DOHH2 (cell line): ENCODE measurements at regions not wholly inside any gene's neighbourhood (a gene's known extent, or its start where the extent isn't known, plus 50 kb on each side); places are given as distances from the start of the nearest gene placed in this dataset.

Experiments
- H3F3A ChIP-seq: fragments of 200-600 bp; sonication (generic), shearing (Covaris generic); 2 replicates; pipeline ENCODE4 v1.6.0; 2016; ENCODE audit warnings: antibody characterized with exemption, mild to moderate bottlenecking; ENCODE audit not compliant: control insufficient read depth, insufficient read depth
- H3K27ac ChIP-seq: fragments of 200-600 bp; sonication (generic); 2 replicates; pipeline ENCODE4 v1.5.1; 2014; ENCODE audit warnings: low read depth, mild to moderate bottlenecking, low read length, moderate library complexity
- H3K27me3 ChIP-seq: fragments of 200-600 bp; sonication (generic); 2 replicates; pipeline ENCODE4 v1.6.1; 2014; ENCODE audit warnings: mild to moderate bottlenecking, low read length, mixed read lengths; ENCODE audit not compliant: control insufficient read depth
- H3K36me3 ChIP-seq: fragments of 200-600 bp; sonication (generic); 2 replicates; pipeline ENCODE4 v1.6.1; 2014; ENCODE audit warnings: mild to moderate bottlenecking, low read length, moderate library complexity, mixed read lengths; ENCODE audit not compliant: control insufficient read depth
- H3K4me1 ChIP-seq: fragments of 200-600 bp; sonication (generic); 2 replicates; pipeline ENCODE4 v1.6.1; 2014; ENCODE audit warnings: mild to moderate bottlenecking, low read length, mixed read lengths; ENCODE audit not compliant: control insufficient read depth
- H3K4me2 ChIP-seq: fragments of 200-600 bp; sonication (generic); 2 replicates; pipeline ENCODE4 v1.6.0; 2014; ENCODE audit warnings: mild to moderate bottlenecking, low read length, moderate library complexity
- H3K4me3 ChIP-seq: fragments of 200-600 bp; sonication (generic); 2 replicates; pipeline ENCODE4 v1.5.1; 2014; ENCODE audit warnings: mild to moderate bottlenecking, low read length, mixed read lengths
- H3K79me2 ChIP-seq: fragments of 200-600 bp; sonication (generic); 2 replicates; pipeline ENCODE4 v1.6.1; 2014; ENCODE audit warnings: mild to moderate bottlenecking, low read length, mixed read lengths; ENCODE audit not compliant: control insufficient read depth
- H3K9me2 ChIP-seq: fragments of 200-600 bp; sonication (generic); replicated peaks from 2 replicates; pipeline ENCODE4 v1.6.1; 2014; ENCODE audit warnings: mild to moderate bottlenecking, low read length, mixed read lengths; ENCODE audit not compliant: control insufficient read depth
- H3K9me3 ChIP-seq: fragments of 200-600 bp; sonication (generic); 2 replicates; pipeline ENCODE4 v1.6.1; 2014; ENCODE audit warnings: antibody characterized with exemption, low read length, mixed read lengths; ENCODE audit not compliant: control insufficient read depth, insufficient read depth
- H4K20me1 ChIP-seq: fragments of 200-600 bp; sonication (generic); 2 replicates; pipeline ENCODE4 v1.6.0; 2014; ENCODE audit warnings: low read depth, mild to moderate bottlenecking, antibody characterized with exemption, low read length, moderate library complexity; ENCODE audit not compliant: control insufficient read depth, insufficient read depth
- CTCF ChIP-seq: fragments of 200-600 bp; sonication (generic); IDR thresholded peaks from one replicate; pipeline ENCODE4 v1.5.1; 2014; ENCODE audit warnings: antibody characterized with exemption, mild to moderate bottlenecking, low read depth, low read length; ENCODE audit not compliant: poor library complexity, severe bottlenecking
- EZH2phosphoT487 ChIP-seq: fragments of 200-600 bp; sonication (generic); IDR thresholded peaks from 2 replicates; pipeline ENCODE4 v1.6.1; 2017; ENCODE audit warnings: borderline replicate concordance, mild to moderate bottlenecking, antibody characterized with exemption, low read length, moderate library complexity, mixed read lengths

GRCh38 chr3:43869491-43869890 is 178.8 kb downstream of the ABHD5 start:
- H4K20me1 ChIP-seq: no peaks in the 10 kb centered on the region
- H3K9me2 ChIP-seq: no peaks in the 10 kb centered on the region
- H3K4me2 ChIP-seq: no peak overlapping the region
- no peak overlapping the region for H3K27ac ChIP-seq
- no peaks in the 10 kb centered on the region for H3K79me2 ChIP-seq
- no peak for TF ChIP-seq EZH2phosphoT487
- no peak for TF ChIP-seq CTCF
- no peak overlapping the region for H3K4me3 ChIP-seq
- no peaks in the 10 kb centered on the region for H3K36me3 ChIP-seq
- H3K27me3 ChIP-seq: peaks cover 21% of the 10 kb centered on the region
- no peaks in the 10 kb centered on the region for H3F3A ChIP-seq
- no peaks in the 10 kb centered on the region for H3K9me3 ChIP-seq
- H3K4me1 ChIP-seq: peaks cover 5% of the 10 kb centered on the region; the same call in 1 of the 2 replicates

- Histone ChIP-seq H3K36me3 (no peaks in the 10 kb centered on the region), H3K4me1 (peaks cover 5% of the 10 kb centered on the region; the same call in 1 of the 2 replicates), H3K4me2 (no peak overlapping the region)
These were observed 179.4 kb downstream of the ABHD5 start for GRCh38 chr3:43870120-43870519.

GRCh38 chr3:43870844-43871626 is 180.3 kb downstream of the ABHD5 start:
- H3K9me3 ChIP-seq: no peaks in the 10 kb centered on the region
- peaks cover 5% of the 10 kb centered on the region; the same call in 1 of the 2 replicates for H3K4me1 ChIP-seq
- no peak for TF ChIP-seq EZH2phosphoT487
- TF ChIP-seq CTCF: no peak
- H3K79me2 ChIP-seq: no peaks in the 10 kb centered on the region
- no peaks in the 10 kb centered on the region for H3K9me2 ChIP-seq
- H3F3A ChIP-seq: no peaks in the 10 kb centered on the region
- no peak overlapping the region for H3K27ac ChIP-seq
- no peaks in the 10 kb centered on the region for H3K36me3 ChIP-seq
- no peak overlapping the region for H3K4me3 ChIP-seq
- H4K20me1 ChIP-seq: no peaks in the 10 kb centered on the region
- no peak overlapping the region for H3K4me2 ChIP-seq
- peaks cover 21% of the 10 kb centered on the region for H3K27me3 ChIP-seq

More at GRCh38 chr3:43870120-43870519, 179.4 kb downstream of the ABHD5 start:
- no peak overlapping the region for H3K4me3 ChIP-seq
- no peak overlapping the region for H3K27ac ChIP-seq
- peaks cover 21% of the 10 kb centered on the region for H3K27me3 ChIP-seq
- H3K79me2 ChIP-seq: no peaks in the 10 kb centered on the region
- no peak for TF ChIP-seq CTCF
- TF ChIP-seq EZH2phosphoT487: no peak
- no peaks in the 10 kb centered on the region for H4K20me1 ChIP-seq
- H3K9me2 ChIP-seq: no peaks in the 10 kb centered on the region
- H3K9me3 ChIP-seq: no peaks in the 10 kb centered on the region
- H3F3A ChIP-seq: no peaks in the 10 kb centered on the region
